ENCODE measurements at regions not wholly inside any gene's neighbourhood (a gene's known extent, or its start where the extent isn't known, plus 50 kb on each side); places are given as distances from the start of the nearest gene placed in this dataset.

GRCh38 chr7:117970801-117971200 lies 97.6 kb upstream of the CTTNBP2 start:
- Histone ChIP-seq H3K36me3 (replicated peaks; ENCODE audit: low read depth, low read length) (no peaks in the 10 kb centered on the region), H3K79me2 (ENCODE audit: low read length) (no peaks in the 10 kb centered on the region), H3K27ac (ENCODE audit: low read length) (no peak overlapping the region), H3K4me2 (ENCODE audit: low read length) (no peak overlapping the region), H3K9me3 (ENCODE audit: insufficient read depth, low read length) (no peaks in the 10 kb centered on the region), H3K27me3 (ENCODE audit: low read depth, low read length) (no peaks in the 10 kb centered on the region), H4K20me1 (ENCODE audit: insufficient read depth, low read length) (no peaks in the 10 kb centered on the region), H2AFZ (ENCODE audit: low read depth, low read length) (no peak overlapping the region), H3K9ac (ENCODE audit: low read length) (no peak overlapping the region), H3K4me1 (ENCODE audit: low read length) (peaks cover 6% of the 10 kb centered on the region), H3K4me3 (ENCODE audit: low read length) (no peak overlapping the region)
- TF ChIP-seq CTCF (IDR thresholded peaks at IDR 0.05; ENCODE audit: low read depth, low read length) (no peak), EZH2phosphoT487 (IDR thresholded peaks at IDR 0.05; ENCODE audit: low read depth) (no peak)

GRCh38 chr7:117971556-117972244 lies 98.5 kb upstream of the CTTNBP2 start:
- Histone ChIP-seq H3K36me3 (replicated peaks; ENCODE audit: low read depth, low read length) (no peaks in the 10 kb centered on the region), H4K20me1 (ENCODE audit: insufficient read depth, low read length) (no peaks in the 10 kb centered on the region), H3K79me2 (ENCODE audit: low read length) (no peaks in the 10 kb centered on the region), H3K27me3 (ENCODE audit: low read depth, low read length) (no peaks in the 10 kb centered on the region), H3K9me3 (ENCODE audit: insufficient read depth, low read length) (no peaks in the 10 kb centered on the region), H3K4me3 (ENCODE audit: low read length) (no peak overlapping the region), H3K4me2 (ENCODE audit: low read length) (no peak overlapping the region), H3K4me1 (ENCODE audit: low read length) (peaks cover 6% of the 10 kb centered on the region), H3K9ac (ENCODE audit: low read length) (no peak overlapping the region), H2AFZ (ENCODE audit: low read depth, low read length) (no peak overlapping the region), H3K27ac (ENCODE audit: low read length) (no peak overlapping the region)
- TF ChIP-seq EZH2phosphoT487 (IDR thresholded peaks at IDR 0.05; ENCODE audit: low read depth) (no peak), CTCF (IDR thresholded peaks at IDR 0.05; ENCODE audit: low read depth, low read length) (no peak)

GRCh38 chr7:117972606-117973005 lies 99.4 kb upstream of the CTTNBP2 start:
- no peak overlapping the region for H3K4me3 ChIP-seq (ENCODE audit: low read length)
- no peaks in the 10 kb centered on the region for H3K79me2 ChIP-seq (ENCODE audit: low read length)
- H3K27me3 ChIP-seq (ENCODE audit: low read depth, low read length), result no peaks in the 10 kb centered on the region
- H3K4me2 ChIP-seq (ENCODE audit: low read length), result no peak overlapping the region
- H3K36me3 ChIP-seq (replicated peaks; ENCODE audit: low read depth, low read length), result no peaks in the 10 kb centered on the region
- H4K20me1 ChIP-seq (ENCODE audit: insufficient read depth, low read length), result no peaks in the 10 kb centered on the region
- no peak overlapping the region for H3K9ac ChIP-seq (ENCODE audit: low read length)
- TF ChIP-seq EZH2phosphoT487 (IDR thresholded peaks at IDR 0.05; ENCODE audit: low read depth), result no peak
- TF ChIP-seq CTCF (IDR thresholded peaks at IDR 0.05; ENCODE audit: low read depth, low read length), result no peak
- peaks cover 6% of the 10 kb centered on the region for H3K4me1 ChIP-seq (ENCODE audit: low read length)
- H3K27ac ChIP-seq (ENCODE audit: low read length), result no peak overlapping the region
- no peaks in the 10 kb centered on the region for H3K9me3 ChIP-seq (ENCODE audit: insufficient read depth, low read length)
- H2AFZ ChIP-seq (ENCODE audit: low read depth, low read length), result no peak overlapping the region

- Histone ChIP-seq H2AFZ (ENCODE audit: low read depth, low read length) (no peak overlapping the region), H4K20me1 (ENCODE audit: insufficient read depth, low read length) (no peaks in the 10 kb centered on the region), H3K27ac (ENCODE audit: low read length) (no peak overlapping the region), H3K4me3 (ENCODE audit: low read length) (no peak overlapping the region), H3K36me3 (replicated peaks; ENCODE audit: low read depth, low read length) (no peaks in the 10 kb centered on the region), H3K79me2 (ENCODE audit: low read length) (no peaks in the 10 kb centered on the region), H3K9ac (ENCODE audit: low read length) (no peak overlapping the region), H3K4me2 (ENCODE audit: low read length) (no peak overlapping the region), H3K27me3 (ENCODE audit: low read depth, low read length) (no peaks in the 10 kb centered on the region), H3K4me1 (ENCODE audit: low read length) (peaks cover 6% of the 10 kb centered on the region), H3K9me3 (ENCODE audit: insufficient read depth, low read length) (no peaks in the 10 kb centered on the region)
- TF ChIP-seq CTCF (IDR thresholded peaks at IDR 0.05; ENCODE audit: low read depth, low read length) (no peak), EZH2phosphoT487 (IDR thresholded peaks at IDR 0.05; ENCODE audit: low read depth) (no peak)
These were observed 100.7 kb upstream of the CTTNBP2 start for GRCh38 chr7:117973975-117974374.

All from OCI-LY3 (cell line).